ENCODE measurements at regions not wholly inside any gene's neighbourhood (a gene's known extent, or its start where the extent isn't known, plus 50 kb on each side); places are given as distances from the start of the nearest gene placed in this dataset.

DNA sequence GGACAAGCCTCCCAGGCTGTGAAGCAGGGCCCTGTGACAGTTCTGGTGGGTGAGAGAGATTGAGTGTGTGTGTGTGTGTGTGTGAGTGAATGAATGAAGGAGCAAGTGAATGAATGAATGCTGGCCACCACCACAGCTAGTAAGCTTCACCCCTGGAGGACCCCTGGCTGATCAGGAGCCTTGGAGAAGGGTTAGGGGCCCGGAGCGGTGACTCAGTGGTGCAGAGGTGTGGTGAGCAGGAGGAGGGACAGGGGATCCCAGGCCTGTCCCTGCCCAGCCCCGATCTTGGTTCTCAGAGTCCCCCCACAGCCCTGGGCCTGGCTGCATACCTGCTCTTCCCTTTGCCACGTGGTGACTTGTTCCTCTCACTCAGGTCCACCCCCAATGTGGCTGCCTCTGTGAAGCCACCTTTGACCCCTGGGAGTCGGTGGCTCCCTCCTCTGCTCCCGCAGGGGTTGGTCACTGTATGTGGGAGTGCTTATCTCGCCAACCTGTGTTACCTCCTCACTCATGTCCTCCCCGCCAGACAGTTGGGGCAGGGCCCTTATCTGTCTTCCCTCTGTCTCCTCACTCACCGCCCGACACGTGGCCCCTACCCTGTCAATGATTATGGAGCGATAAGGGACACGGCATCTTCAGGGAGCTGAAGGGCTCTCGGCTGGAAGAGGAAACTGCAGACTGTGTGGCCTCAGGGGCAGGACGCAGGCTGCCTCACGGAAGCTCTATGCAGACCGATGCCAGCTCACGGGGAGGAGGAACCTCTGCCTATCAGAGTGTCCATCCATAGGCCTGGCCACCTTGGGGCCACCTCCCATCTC is 99.9 kb upstream of the PITX1 start:
- DNase-seq: peak in 1 of 10 donors; percentile 67
- intact Hi-C loops (cut with DNase I): no loop called here

GRCh38 chr5:135133181-135133580 is 99.2 kb upstream of the PITX1 start:
- intact Hi-C loops (cut with DNase I): no loop called here
- peak in 1 of 10 donors; percentile 50 for DNase-seq

- DNase-seq: peak in 2 of 10 donors; percentile 51 to 66
- intact Hi-C loops (cut with DNase I): no loop called here
These were observed 98.0 kb upstream of the PITX1 start for GRCh38 chr5:135131801-135132680.

- intact Hi-C loops (cut with DNase I): no loop called here
- peak in 2 of 10 donors; percentile 38 to 43 for DNase-seq
These were observed 96.5 kb upstream of the PITX1 start for GRCh38 chr5:135130261-135131215.

DNA sequence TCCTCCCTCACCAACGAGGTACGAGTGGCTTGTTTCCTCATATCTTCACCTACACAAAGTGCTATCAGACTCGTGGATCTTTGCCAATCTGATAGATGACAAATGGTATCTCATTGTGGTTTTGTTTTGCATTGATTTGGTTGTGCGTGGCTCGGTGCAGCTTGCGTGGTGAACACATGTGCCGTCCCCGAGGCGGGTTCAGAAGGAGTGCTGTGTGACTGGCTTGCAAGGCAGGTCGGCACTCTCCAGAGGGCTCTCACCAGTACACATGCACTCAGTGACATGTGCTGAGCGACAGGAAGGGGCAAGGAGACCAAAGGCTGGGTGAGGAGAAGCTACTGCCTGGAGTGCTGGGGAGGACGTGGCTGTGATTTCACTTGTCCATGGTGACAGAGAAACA is 95.3 kb upstream of the PITX1 start:
- DNase-seq: peak in 2 of 10 donors; percentile 57 to 60
- intact Hi-C loops (cut with DNase I): no loop called here

GRCh38 chr5:135128361-135128760 is 94.3 kb upstream of the PITX1 start:
- DNase-seq: no peak
- intact Hi-C loops (cut with DNase I): no loop called here

- DNase-seq: peak in 2 of 10 donors; percentile 44 to 61
- intact Hi-C loops (cut with DNase I): no loop called here
These were observed 93.6 kb upstream of the PITX1 start for GRCh38 chr5:135127439-135128240.

GRCh38 chr5:135126688-135127438 is 92.8 kb upstream of the PITX1 start:
- DNase-seq: peak in 2 of 10 donors; percentile 61 to 62
- intact Hi-C loops (cut with DNase I): no loop called here

DNA sequence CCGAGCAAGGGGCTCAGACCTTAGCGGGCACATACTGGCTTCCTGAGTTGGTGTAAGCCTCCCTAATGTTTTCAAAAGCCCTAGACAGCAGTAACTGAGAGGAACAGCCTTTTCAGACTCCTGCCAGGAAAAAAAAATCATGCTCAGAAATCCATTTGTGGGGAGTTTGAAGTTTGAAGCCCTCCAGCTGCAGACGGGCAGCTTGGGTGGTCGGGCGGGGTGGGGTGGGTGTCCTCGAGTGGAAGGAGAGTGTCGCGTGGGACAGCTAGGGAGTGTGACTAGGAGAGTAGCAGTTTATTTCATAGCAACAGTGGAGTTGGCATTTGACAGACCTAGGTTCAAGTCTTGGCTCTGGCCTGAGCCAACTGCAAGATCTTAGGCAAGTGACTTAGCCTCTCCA is 90.7 kb upstream of the PITX1 start:
- intact Hi-C loops (cut with DNase I): no loop called here
- no peak for DNase-seq

GRCh38 chr5:135124128-135124527 is 90.1 kb upstream of the PITX1 start:
- no peak for DNase-seq
- intact Hi-C loops (cut with DNase I): no loop called here

- DNase-seq: no peak
- intact Hi-C loops (cut with DNase I): no loop called here
These were observed 88.8 kb upstream of the PITX1 start for GRCh38 chr5:135122797-135123196.

DNA sequence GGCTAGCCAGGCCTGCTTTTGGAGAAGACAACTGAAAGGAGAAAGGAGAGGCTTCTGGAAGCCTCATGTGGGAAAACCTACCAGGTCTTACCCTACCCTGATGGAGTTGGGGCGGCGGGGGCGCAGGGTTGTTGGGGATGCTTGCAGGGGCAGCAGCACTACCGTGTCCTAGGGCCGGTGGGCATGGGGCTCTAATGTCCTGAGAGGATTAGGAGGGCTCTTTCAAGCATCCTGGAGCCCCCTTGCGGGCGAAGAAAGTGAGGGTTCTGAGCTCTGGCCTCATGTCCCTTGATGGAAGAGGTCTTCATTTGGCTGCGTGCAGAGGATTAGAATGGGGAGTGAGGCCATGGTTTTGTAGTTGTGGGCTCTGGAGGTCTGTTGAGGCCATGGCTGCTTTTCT is 86.9 kb upstream of the PITX1 start:
- intact Hi-C loops (cut with DNase I): no loop called here
- peak in 1 of 10 donors; percentile 72 for DNase-seq

DNA sequence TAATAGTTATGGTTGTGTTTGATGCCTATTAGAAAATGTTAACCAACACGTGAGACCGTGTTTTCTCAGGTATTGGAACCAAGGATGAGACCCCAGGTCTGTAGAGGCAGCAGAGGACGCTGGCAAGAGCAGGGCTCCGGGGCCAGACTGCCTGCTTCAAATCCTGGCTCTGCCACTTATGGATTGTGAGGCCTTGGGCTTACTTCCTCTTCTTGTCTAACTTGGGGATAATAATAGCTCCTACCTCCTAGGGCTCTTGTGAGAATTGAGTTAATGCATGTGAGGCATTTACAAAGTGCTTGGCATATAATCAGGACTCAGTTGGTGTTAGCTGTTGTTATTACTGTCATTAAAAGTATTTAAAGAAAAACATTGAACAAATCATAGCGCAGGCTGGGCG is 85.5 kb upstream of the PITX1 start:
- DNase-seq: no peak

DNA sequence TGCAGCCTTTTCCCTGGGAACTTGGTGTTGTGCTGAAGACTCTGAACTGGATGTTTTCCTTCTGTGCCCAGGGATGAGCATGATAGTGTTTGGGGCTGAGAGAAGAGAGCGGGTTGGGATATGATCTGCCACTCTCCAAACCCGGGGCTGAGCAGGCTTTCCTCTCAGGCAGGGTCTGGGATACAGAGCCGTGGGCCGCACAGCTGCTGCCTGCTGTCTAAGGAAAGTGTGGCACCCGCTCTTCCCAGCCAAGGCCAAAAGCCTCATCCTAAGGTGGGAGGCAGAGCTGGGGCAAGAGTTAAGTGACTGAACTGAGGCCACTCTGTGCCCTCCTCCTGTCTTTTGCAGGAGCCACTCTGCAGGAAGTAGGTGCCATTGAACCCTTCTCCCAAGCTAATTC is 83.6 kb upstream of the PITX1 start:
- intact Hi-C loops (cut with DNase I): no loop called here
- peak in 1 of 10 donors; percentile 57 for DNase-seq

More for the DNA sequence above, 85.5 kb upstream of the PITX1 start:
- intact Hi-C loops (cut with DNase I): no loop called here

DNA sequence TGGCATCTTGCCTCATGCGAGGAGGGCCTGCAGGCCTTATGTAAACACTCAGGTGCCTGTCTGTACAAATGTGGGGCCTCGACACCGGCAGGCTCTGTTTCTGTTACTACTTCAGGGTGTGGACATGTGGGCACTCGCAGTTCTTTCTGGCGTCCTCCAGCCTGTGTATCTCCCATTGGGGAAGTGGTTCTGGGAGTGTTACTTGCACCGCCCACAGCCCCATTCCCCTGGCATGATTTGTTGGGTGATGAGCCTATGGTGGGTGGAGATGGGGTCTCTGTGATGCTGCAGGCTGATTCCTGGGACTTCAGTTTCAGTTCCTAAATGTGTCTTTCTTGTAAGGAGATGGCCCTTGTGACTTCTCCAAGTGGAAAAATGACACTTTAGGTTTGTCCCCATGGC is 82.1 kb upstream of the PITX1 start:
- intact Hi-C loops (cut with DNase I): no loop called here

GRCh38 chr5:135115591-135115990 is 81.6 kb upstream of the PITX1 start:
- intact Hi-C loops (cut with DNase I): no loop called here
- no peak for DNase-seq

More for the DNA sequence above, 82.1 kb upstream of the PITX1 start:
- peak in 4 of 10 donors; percentile 13 to 71 (median 42) for DNase-seq

- intact Hi-C loops (cut with DNase I): no loop called here
- DNase-seq: peak in 2 of 10 donors; percentile 30 to 41
These were observed 80.7 kb upstream of the PITX1 start for GRCh38 chr5:135114759-135115158.

DNA sequence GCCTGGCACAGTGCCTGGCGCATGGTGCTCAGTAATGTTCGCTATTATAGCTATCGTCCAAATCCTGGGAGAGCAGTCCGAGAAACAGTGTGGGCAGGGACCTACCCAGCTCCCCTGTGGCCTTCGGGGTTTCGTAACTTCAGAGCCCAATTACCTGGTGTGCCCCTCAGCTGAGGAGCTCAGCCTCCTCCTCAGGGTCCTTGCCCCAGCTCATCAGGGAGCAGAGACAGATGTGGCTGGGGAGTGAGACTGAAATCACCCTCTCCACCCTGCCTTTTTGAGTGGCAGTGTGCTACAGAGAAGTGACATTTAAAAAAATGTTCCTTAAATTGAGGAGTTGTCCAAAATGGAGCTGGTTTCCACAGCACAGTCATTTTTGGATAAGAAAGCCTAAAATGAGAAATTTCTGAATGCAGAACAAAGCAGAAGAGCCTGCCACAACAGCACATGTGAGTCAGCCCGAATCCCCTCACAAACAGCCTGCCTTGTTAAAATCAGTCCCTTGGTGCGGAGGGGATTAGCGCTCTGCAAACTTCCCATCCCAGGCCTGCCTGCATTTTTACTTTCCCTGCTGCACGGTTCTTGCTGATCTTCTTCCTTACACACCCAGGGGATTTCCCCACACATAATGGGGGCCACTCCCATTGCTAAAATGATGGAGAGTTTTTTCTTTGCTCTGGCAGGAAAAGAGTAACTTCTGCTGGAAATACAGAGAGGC is 78.1 kb upstream of the PITX1 start:
- DNase-seq: peak in 1 of 10 donors; percentile 67
- intact Hi-C loops (cut with DNase I): no loop called here
